ENCODE measurements at regions not wholly inside any gene's neighbourhood (a gene's known extent, or its start where the extent isn't known, plus 50 kb on each side); places are given as distances from the start of the nearest gene placed in this dataset.

GRCh38 chr17:31699281-31699680 is 159.8 kb downstream of the COPRS start (continued):
- TF ChIP-seq CTBP2 (IDR thresholded peaks at IDR 0.05; ENCODE audit: borderline replicate concordance, insufficient read depth, insufficient read length, low read length): no peak
- TF ChIP-seq, protein P1, sequence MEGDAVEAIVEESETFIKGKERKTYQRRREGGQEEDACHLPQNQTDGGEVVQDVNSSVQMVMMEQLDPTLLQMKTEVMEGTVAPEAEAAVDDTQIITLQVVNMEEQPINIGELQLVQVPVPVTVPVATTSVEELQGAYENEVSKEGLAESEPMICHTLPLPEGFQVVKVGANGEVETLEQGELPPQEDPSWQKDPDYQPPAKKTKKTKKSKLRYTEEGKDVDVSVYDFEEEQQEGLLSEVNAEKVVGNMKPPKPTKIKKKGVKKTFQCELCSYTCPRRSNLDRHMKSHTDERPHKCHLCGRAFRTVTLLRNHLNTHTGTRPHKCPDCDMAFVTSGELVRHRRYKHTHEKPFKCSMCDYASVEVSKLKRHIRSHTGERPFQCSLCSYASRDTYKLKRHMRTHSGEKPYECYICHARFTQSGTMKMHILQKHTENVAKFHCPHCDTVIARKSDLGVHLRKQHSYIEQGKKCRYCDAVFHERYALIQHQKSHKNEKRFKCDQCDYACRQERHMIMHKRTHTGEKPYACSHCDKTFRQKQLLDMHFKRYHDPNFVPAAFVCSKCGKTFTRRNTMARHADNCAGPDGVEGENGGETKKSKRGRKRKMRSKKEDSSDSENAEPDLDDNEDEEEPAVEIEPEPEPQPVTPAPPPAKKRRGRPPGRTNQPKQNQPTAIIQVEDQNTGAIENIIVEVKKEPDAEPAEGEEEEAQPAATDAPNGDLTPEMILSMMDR (IDR thresholded peaks at IDR 0.05; ENCODE audit: control extremely low read depth in 1 of 3, insufficient read depth in 1 of 3, low read depth in 1 of 3, low read length in 3 of 3): no peak

Data from H1 (cell line).